ENCODE measurements at regions not wholly inside any gene's neighbourhood (a gene's known extent, or its start where the extent isn't known, plus 50 kb on each side); places are given as distances from the start of the nearest gene placed in this dataset.

GRCh38 chr5:3362606-3362910, 233.1 kb upstream of the IRX1 start:
- DNase-seq (ENCODE audit: low read depth) = no peak

GRCh38 chr5:3361811-3362605, 233.6 kb upstream of the IRX1 start:
- DNase-seq (ENCODE audit: low read depth) = no peak

GRCh38 chr5:3359642-3360041, 236.0 kb upstream of the IRX1 start:
- no peak for DNase-seq (ENCODE audit: low read depth)

GRCh38 chr5:3357291-3357690, 238.3 kb upstream of the IRX1 start:
- no peak for DNase-seq (ENCODE audit: low read depth)

- no peak for DNase-seq (ENCODE audit: low read depth)
Observed at GRCh38 chr5:3356016-3356415, 239.6 kb upstream of the IRX1 start.

GRCh38 chr5:3355126-3355525, 240.5 kb upstream of the IRX1 start:
- peak; percentile 17 for DNase-seq (ENCODE audit: low read depth)

GRCh38 chr5:3354606-3355005, 241.0 kb upstream of the IRX1 start:
- no peak for DNase-seq (ENCODE audit: low read depth)

GRCh38 chr5:3353561-3353960, 242.1 kb upstream of the IRX1 start:
- no peak for DNase-seq (ENCODE audit: low read depth)

GRCh38 chr5:3352711-3353110, 242.9 kb upstream of the IRX1 start:
- no peak for DNase-seq (ENCODE audit: low read depth)

- DNase-seq (ENCODE audit: low read depth) = no peak
Observed at GRCh38 chr5:3351581-3352442, 243.8 kb upstream of the IRX1 start.

- no peak for DNase-seq (ENCODE audit: low read depth)
Observed at GRCh38 chr5:3350781-3351180, 244.9 kb upstream of the IRX1 start.

- no peak for DNase-seq (ENCODE audit: low read depth)
Observed at GRCh38 chr5:3349704-3350565, 245.7 kb upstream of the IRX1 start.

GRCh38 chr5:3348576-3349535, 246.8 kb upstream of the IRX1 start:
- no peak for DNase-seq (ENCODE audit: low read depth)

GRCh38 chr5:3347741-3348140, 247.9 kb upstream of the IRX1 start:
- DNase-seq (ENCODE audit: low read depth) = no peak

GRCh38 chr5:3346111-3346820, 249.4 kb upstream of the IRX1 start:
- DNase-seq (ENCODE audit: low read depth) = no peak

GRCh38 chr5:3345195-3345594, 250.4 kb upstream of the IRX1 start:
- DNase-seq (ENCODE audit: low read depth) = no peak

- no peak for DNase-seq (ENCODE audit: low read depth)
Observed at GRCh38 chr5:3344671-3345070, 251.0 kb upstream of the IRX1 start.

- no peak for DNase-seq (ENCODE audit: low read depth)
Observed at GRCh38 chr5:3343911-3344310, 251.7 kb upstream of the IRX1 start.

- DNase-seq (ENCODE audit: low read depth) = no peak
Observed at GRCh38 chr5:3343211-3343610, 252.4 kb upstream of the IRX1 start.

Measured in forelimb muscle (tissue), 1 donor.